Endothelial cell of umbilical vein (primary cell): ENCODE measurements at regions not wholly inside any gene's neighbourhood (a gene's known extent, or its start where the extent isn't known, plus 50 kb on each side); places are given as distances from the start of the nearest gene placed in this dataset.

ENCODE experiments used
- EZH2 ChIP-seq: IDR thresholded peaks from 2 replicates; pipeline ENCODE4 v1.6.1; 2012; ENCODE audit warnings: borderline replicate concordance, low read depth, mild to moderate bottlenecking, moderate library complexity, low read length, inconsistent platforms; ENCODE audit not compliant: severe bottlenecking
- FOS ChIP-seq: IDR thresholded peaks from 2 replicates; pipeline ENCODE4 v1.6.1; 2011; ENCODE audit warnings: mild to moderate bottlenecking, low read length, moderate library complexity, borderline replicate concordance; ENCODE audit not compliant: insufficient read depth
- GATA2 ChIP-seq: IDR thresholded peaks from 2 replicates; pipeline ENCODE4 v1.7.0; 2011; ENCODE audit warnings: low read depth, mild to moderate bottlenecking, moderate library complexity, mixed read lengths, low read length; ENCODE audit not compliant: insufficient read length, insufficient read depth
- JUN ChIP-seq: IDR thresholded peaks from 2 replicates; pipeline ENCODE4 v1.6.1; 2011; ENCODE audit warnings: borderline replicate concordance, low read depth; ENCODE audit not compliant: insufficient read length, insufficient read depth
- MYC ChIP-seq: IDR thresholded peaks from one replicate; pipeline ENCODE4 v1.6.1; 2011; ENCODE audit warnings: mild to moderate bottlenecking, low read depth, low read length
- POLR2A ChIP-seq: IDR thresholded peaks from 2 replicates; pipeline ENCODE4 v1.6.1; 2012; ENCODE audit warnings: low read depth, mild to moderate bottlenecking, control low read depth, low read length
- POLR2AphosphoS5 ChIP-seq: IDR thresholded peaks from 2 replicates; pipeline ENCODE4 v1.6.1; 2012; ENCODE audit warnings: low read depth, mild to moderate bottlenecking, control low read depth, low read length, moderate library complexity; ENCODE audit not compliant: insufficient read depth
- TF ChIP-seq, protein P1 (sequence below), 2 donors: IDR thresholded peaks; 1 replicate in 1 of 2; 2 replicates in 1 of 2; pipeline ENCODE4 v1.5.1; 2011; ENCODE audit warnings: low read length in 2 of 2, mild to moderate bottlenecking in 2 of 2, moderate library complexity in 2 of 2, control low read depth in 1 of 2, inconsistent platforms in 1 of 2, low read depth in 1 of 2; ENCODE audit not compliant: insufficient read depth in 1 of 2; ENCODE audit errors: extremely low read depth in 1 of 2
- TF ChIP-seq, protein P2 (sequence below): IDR thresholded peaks from 2 replicates; pipeline ENCODE4 v1.6.1; 2011; ENCODE audit not compliant: insufficient read depth, insufficient read length

DNA sequence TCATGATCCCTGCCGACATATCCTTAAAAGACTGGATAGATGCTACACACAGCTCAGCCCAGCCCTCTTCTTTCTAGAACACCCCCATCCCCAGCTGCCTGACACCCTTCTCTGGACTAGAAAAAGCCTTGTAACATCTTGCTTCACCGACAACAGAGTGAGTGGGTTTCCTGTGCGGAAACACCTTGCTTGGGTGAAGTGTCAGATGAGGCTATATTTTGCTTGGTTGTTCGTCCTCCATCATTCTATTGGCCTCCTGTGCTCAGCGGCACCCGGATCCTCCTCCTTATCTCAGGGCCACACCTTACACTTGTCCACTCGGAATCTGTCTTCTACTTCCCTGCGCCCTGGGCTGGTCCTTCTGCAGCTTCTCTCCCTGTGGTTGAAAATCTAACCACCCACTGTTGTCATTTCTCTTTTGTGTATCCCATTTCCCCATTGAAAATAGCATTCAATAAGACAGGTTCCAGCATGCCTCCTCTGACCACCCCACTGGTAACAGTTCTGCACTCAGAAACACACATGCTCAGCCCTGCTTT lies 101.3 kb upstream of the MLN start:
- TF ChIP-seq, protein P1, sequence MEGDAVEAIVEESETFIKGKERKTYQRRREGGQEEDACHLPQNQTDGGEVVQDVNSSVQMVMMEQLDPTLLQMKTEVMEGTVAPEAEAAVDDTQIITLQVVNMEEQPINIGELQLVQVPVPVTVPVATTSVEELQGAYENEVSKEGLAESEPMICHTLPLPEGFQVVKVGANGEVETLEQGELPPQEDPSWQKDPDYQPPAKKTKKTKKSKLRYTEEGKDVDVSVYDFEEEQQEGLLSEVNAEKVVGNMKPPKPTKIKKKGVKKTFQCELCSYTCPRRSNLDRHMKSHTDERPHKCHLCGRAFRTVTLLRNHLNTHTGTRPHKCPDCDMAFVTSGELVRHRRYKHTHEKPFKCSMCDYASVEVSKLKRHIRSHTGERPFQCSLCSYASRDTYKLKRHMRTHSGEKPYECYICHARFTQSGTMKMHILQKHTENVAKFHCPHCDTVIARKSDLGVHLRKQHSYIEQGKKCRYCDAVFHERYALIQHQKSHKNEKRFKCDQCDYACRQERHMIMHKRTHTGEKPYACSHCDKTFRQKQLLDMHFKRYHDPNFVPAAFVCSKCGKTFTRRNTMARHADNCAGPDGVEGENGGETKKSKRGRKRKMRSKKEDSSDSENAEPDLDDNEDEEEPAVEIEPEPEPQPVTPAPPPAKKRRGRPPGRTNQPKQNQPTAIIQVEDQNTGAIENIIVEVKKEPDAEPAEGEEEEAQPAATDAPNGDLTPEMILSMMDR (IDR thresholded peaks at IDR 0.05; ENCODE audit: extremely low read depth in 1 of 2, insufficient read depth in 1 of 2, low read depth in 1 of 2, low read length in 2 of 2), result no peak
- TF ChIP-seq EZH2 (no peak), POLR2AphosphoS5 (no peak), POLR2A (no peak), FOS (no peak), JUN (no peak), GATA2 (no peak), MYC (no peak)
- TF ChIP-seq, protein P2, sequence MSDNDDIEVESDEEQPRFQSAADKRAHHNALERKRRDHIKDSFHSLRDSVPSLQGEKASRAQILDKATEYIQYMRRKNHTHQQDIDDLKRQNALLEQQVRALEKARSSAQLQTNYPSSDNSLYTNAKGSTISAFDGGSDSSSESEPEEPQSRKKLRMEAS, result no peak
